ENCODE measurements at regions not wholly inside any gene's neighbourhood (a gene's known extent, or its start where the extent isn't known, plus 50 kb on each side); places are given as distances from the start of the nearest gene placed in this dataset.

GRCh38 chr6:155604991-155605390 is 149.4 kb upstream of the NOX3 start:
- no peak for TF ChIP-seq CTCF (IDR thresholded peaks at IDR 0.05)
- TF ChIP-seq POLR2A (IDR thresholded peaks at IDR 0.05), result no peak

Data from suprapubic skin (tissue), 3 donors.